WTC11 (cell line): ENCODE measurements at regions not wholly inside any gene's neighbourhood (a gene's known extent, or its start where the extent isn't known, plus 50 kb on each side); places are given as distances from the start of the nearest gene placed in this dataset.

ENCODE experiments used
- ATAC-seq: fragments of 200-7000 bp; cut with Tn5 transposase; 2 replicates; pipeline ENCODE4 v1.10.0; 2021; ENCODE audit warnings: mild to moderate bottlenecking, moderate library complexity
- CTCF ChIA-PET: fragments of 300-600 bp; sonication (Branson Sonifier 250); formaldehyde crosslinking; loops from one replicate; lab custom pipeline; 2021; ENCODE audit warnings: antibody characterized with exemption; lab: Charles Lee
- POLR2A ChIA-PET: fragments of 350-600 bp; sonication (Branson Sonifier 250); formaldehyde crosslinking; loops from one replicate; lab custom pipeline; 2021; ENCODE audit warnings: antibody characterized with exemption; lab: Charles Lee
- DNase-seq: peaks from one replicate; pipeline ENCODE4 v3.0.0; 2021; ENCODE audit warnings: low spot score
- H3K27ac Mint-ChIP-seq: 2 replicates; pipeline ENCODE4 v1.8.0; 2021; ENCODE audit warnings: mixed read lengths
- H3K27me3 Mint-ChIP-seq: 2 replicates; pipeline ENCODE4 v1.8.0; 2021; ENCODE audit warnings: low read depth, mild to moderate bottlenecking, moderate library complexity, mixed read lengths
- H3K36me3 Mint-ChIP-seq: 2 replicates; pipeline ENCODE4 v1.8.0; 2021; ENCODE audit warnings: mixed read lengths
- H3K4me1 Mint-ChIP-seq: 2 replicates; pipeline ENCODE4 v1.8.0; 2022; ENCODE audit warnings: mixed read lengths
- H3K4me3 Mint-ChIP-seq: 2 replicates; pipeline ENCODE4 v1.8.0; 2021; ENCODE audit warnings: mild to moderate bottlenecking, moderate library complexity, mixed read lengths
- H3K9me3 Mint-ChIP-seq: 2 replicates; pipeline ENCODE4 v1.8.0; 2021; ENCODE audit warnings: mixed read lengths
- ATF2 ChIP-seq: sonication (generic); formaldehyde crosslinking; IDR thresholded peaks from 2 replicates; pipeline ENCODE4 v1.8.1; 2022; ENCODE audit warnings: low read depth, missing genetic modification reagents, borderline replicate concordance
- CTCF ChIP-seq: fragments of 200-600 bp; IDR thresholded peaks from 2 replicates; pipeline ENCODE4 v1.8.0; 2022; ENCODE audit warnings: antibody characterized with exemption
- E2F4 ChIP-seq: sonication (generic); formaldehyde crosslinking; IDR thresholded peaks from 2 replicates; pipeline ENCODE4 v1.8.1; 2022; ENCODE audit warnings: low read depth, mild to moderate bottlenecking, moderate library complexity, missing genetic modification reagents, borderline replicate concordance
- EMX1 ChIP-seq: fragments of 250-450 bp; sonication (Bioruptor Pico); IDR thresholded peaks from 2 replicates; pipeline ENCODE4 v1.8.0; 2021; ENCODE audit warnings: mild to moderate bottlenecking
- ETV6 ChIP-seq: sonication (generic); formaldehyde crosslinking; IDR thresholded peaks from 2 replicates; pipeline ENCODE4 v1.8.1; 2022; ENCODE audit warnings: mild to moderate bottlenecking, missing genetic modification reagents
- JAZF1 ChIP-seq: fragments of 250-450 bp; sonication (Bioruptor Pico); IDR thresholded peaks from 2 replicates; pipeline ENCODE4 v1.9.0; 2021; ENCODE audit warnings: moderate library complexity, mild to moderate bottlenecking, inconsistent platforms
- KAT7 ChIP-seq: sonication (generic); formaldehyde crosslinking; IDR thresholded peaks from 2 replicates; pipeline ENCODE4 v1.8.1; 2023; ENCODE audit warnings: missing genetic modification reagents, mild to moderate bottlenecking, borderline replicate concordance
- MXD4 ChIP-seq: fragments of 250-450 bp; sonication (Bioruptor Pico); IDR thresholded peaks from 2 replicates; pipeline ENCODE4 v1.8.0; 2021; ENCODE audit warnings: mild to moderate bottlenecking, moderate library complexity, borderline replicate concordance
- OVOL2 ChIP-seq: fragments of 250-450 bp; sonication (Bioruptor Pico); IDR thresholded peaks from 2 replicates; pipeline ENCODE4 v1.9.0; 2021; ENCODE audit warnings: mild to moderate bottlenecking, borderline replicate concordance
- PRDM15 ChIP-seq: sonication (generic); formaldehyde crosslinking; IDR thresholded peaks from 2 replicates; pipeline ENCODE4 v1.8.0; 2022; ENCODE audit warnings: missing genetic modification reagents
- RELA ChIP-seq: sonication (generic); formaldehyde crosslinking; IDR thresholded peaks from 2 replicates; pipeline ENCODE4 v1.8.1; 2022; ENCODE audit warnings: missing genetic modification reagents, mild to moderate bottlenecking, borderline replicate concordance
- SMAD3 ChIP-seq: sonication (generic); formaldehyde crosslinking; IDR thresholded peaks from 2 replicates; pipeline ENCODE4 v1.8.0; 2022; ENCODE audit warnings: missing genetic modification reagents, mild to moderate bottlenecking, borderline replicate concordance
- TEAD4 ChIP-seq: sonication (generic); formaldehyde crosslinking; IDR thresholded peaks from 2 replicates; pipeline ENCODE4 v1.8.0; 2022; ENCODE audit warnings: mild to moderate bottlenecking, missing genetic modification reagents
- ZMAT4 ChIP-seq: fragments of 250-450 bp; sonication (Bioruptor Pico); IDR thresholded peaks from 2 replicates; pipeline ENCODE4 v1.9.0; 2021; ENCODE audit warnings: mild to moderate bottlenecking
- ZNF121 ChIP-seq: sonication (generic); formaldehyde crosslinking; IDR thresholded peaks from 2 replicates; pipeline ENCODE4 v1.8.0; 2023; ENCODE audit warnings: missing genetic modification reagents
- ZNF281 ChIP-seq: sonication (generic); formaldehyde crosslinking; IDR thresholded peaks from 2 replicates; pipeline ENCODE4 v1.8.0; 2023; ENCODE audit warnings: mild to moderate bottlenecking, missing genetic modification reagents
- ZNF317 ChIP-seq: sonication (generic); formaldehyde crosslinking; IDR thresholded peaks from 2 replicates; pipeline ENCODE4 v1.8.1; 2023; ENCODE audit warnings: low read depth, mild to moderate bottlenecking, moderate library complexity, missing genetic modification reagents, borderline replicate concordance
- ZNF416 ChIP-seq: fragments of 250-450 bp; sonication (Bioruptor Pico); IDR thresholded peaks from 2 replicates; pipeline ENCODE4 v1.9.0; 2021; ENCODE audit warnings: mild to moderate bottlenecking, inconsistent platforms
- ZNF423 ChIP-seq: fragments of 250-450 bp; sonication (Bioruptor Pico); IDR thresholded peaks from 2 replicates; pipeline ENCODE4 v2.1.2; 2022; ENCODE audit warnings: mild to moderate bottlenecking, moderate library complexity

- TF ChIP-seq OVOL2 (CRISPR knock-in tag) (no peak), EMX1 (CRISPR knock-in tag) (no peak), CTCF (no peak), ZNF423 (no peak), ETV6 (CRISPR knock-in tag) (no peak), MXD4 (CRISPR knock-in tag) (no peak), ATF2 (CRISPR knock-in tag) (no peak)
- TF ChIP-seq, all 79 proteins: peak for 0
These were observed 595.0 kb upstream of the LRRC4C start (continued) for GRCh38 chr11:42054351-42054900.

GRCh38 chr11:42055606-42056005 lies 596.2 kb upstream of the LRRC4C start:
- ChIA-PET CTCF (no interaction called here), POLR2A (no interaction called here)
- no peak overlapping the region for H3K27ac Mint-ChIP-seq
- DNase-seq (no peak), ATAC-seq (no peak)
- TF ChIP-seq TEAD4 (CRISPR knock-in tag) (no peak), ZNF121 (CRISPR knock-in tag) (no peak), ZMAT4 (no peak), SMAD3 (CRISPR knock-in tag) (no peak), JAZF1 (CRISPR knock-in tag) (no peak)
- no peak overlapping the region for H3K4me3 Mint-ChIP-seq
- no peaks in the 10 kb centered on the region for H3K27me3 Mint-ChIP-seq
- no peaks in the 10 kb centered on the region for H3K4me1 Mint-ChIP-seq
- H3K36me3 Mint-ChIP-seq, result no peaks in the 10 kb centered on the region
- peaks cover 5% of the 10 kb centered on the region for H3K9me3 Mint-ChIP-seq

- no peak for ATAC-seq
- TF ChIP-seq E2F4 (no peak), KAT7 (no peak), ZNF416 (no peak), RELA (CRISPR knock-in tag) (no peak), ZNF121 (CRISPR knock-in tag) (no peak), PRDM15 (no peak), ZNF281 (CRISPR knock-in tag) (no peak), ZNF317 (no peak), ZMAT4 (no peak)
- Mint-ChIP-seq H3K4me3 (no peak overlapping the region), H3K4me1 (no peaks in the 10 kb centered on the region), H3K36me3 (no peaks in the 10 kb centered on the region), H3K27me3 (no peaks in the 10 kb centered on the region), H3K9me3 (peaks cover 5% of the 10 kb centered on the region), H3K27ac (no peak overlapping the region)
- CTCF ChIA-PET, result no interaction called here
- POLR2A ChIA-PET, result no interaction called here
- DNase-seq, result no peak
These were observed 599.3 kb upstream of the LRRC4C start for GRCh38 chr11:42058794-42059193.
